ENCODE measurements at regions not wholly inside any gene's neighbourhood (a gene's known extent, or its start where the extent isn't known, plus 50 kb on each side); places are given as distances from the start of the nearest gene placed in this dataset.

GRCh38 chr7:68858497-68858896 is 739.8 kb upstream of the AUTS2 start:
- Histone ChIP-seq H3K4me3 (ENCODE audit: insufficient read depth, low read depth, low read length) (no peak overlapping the region), H3K27me3 (ENCODE audit: insufficient read depth, low read length) (no peaks in the 10 kb centered on the region), H4K20me1 (ENCODE audit: insufficient read depth, low read length) (no peaks in the 10 kb centered on the region), H3K9me3 (ENCODE audit: insufficient read depth, low read depth, low read length) (peaks cover 3% of the 10 kb centered on the region), H3K27ac (ENCODE audit: low read depth, low read length) (no peak overlapping the region), H3K36me3 (ENCODE audit: insufficient read depth, low read length) (no peaks in the 10 kb centered on the region), H3K4me2 (ENCODE audit: low read length) (no peak overlapping the region), H3K9ac (ENCODE audit: low read length) (no peak overlapping the region), H3K4me1 (ENCODE audit: insufficient read depth, low read length) (no peaks in the 10 kb centered on the region), H2AFZ (ENCODE audit: low read depth, low read length) (no peak overlapping the region), H3K79me2 (ENCODE audit: insufficient read depth, low read length) (no peaks in the 10 kb centered on the region)
- no peak overlapping the region for H3K4me3 Mint-ChIP-seq (ENCODE audit: unreplicated experiment)
- H3K4me1 Mint-ChIP-seq (ENCODE audit: low read depth, unreplicated experiment) = no peaks in the 10 kb centered on the region
- TF ChIP-seq CTCF (IDR thresholded peaks at IDR 0.05; ENCODE audit: insufficient read depth, low read depth, low read length) (no peak), EZH2 (IDR thresholded peaks at IDR 0.05; ENCODE audit: insufficient read depth, low read length) (no peak)
- H3K36me3 Mint-ChIP-seq (ENCODE audit: low read depth, unreplicated experiment) = no peaks in the 10 kb centered on the region
- peak; percentile 4 for DNase-seq (ENCODE audit: low read depth)
- no peak overlapping the region for H3K27ac Mint-ChIP-seq (ENCODE audit: unreplicated experiment)
- peaks cover 12% of the 10 kb centered on the region for H3K9me3 Mint-ChIP-seq (ENCODE audit: unreplicated experiment)
- no peak for FAIRE-seq
- H3K27me3 Mint-ChIP-seq (ENCODE audit: low read depth, unreplicated experiment) = no peaks in the 10 kb centered on the region

GRCh38 chr7:68861171-68861570 is 737.1 kb upstream of the AUTS2 start:
- Mint-ChIP-seq H3K36me3 (ENCODE audit: low read depth, unreplicated experiment) (no peaks in the 10 kb centered on the region), H3K27me3 (ENCODE audit: low read depth, unreplicated experiment) (no peaks in the 10 kb centered on the region), H3K9me3 (ENCODE audit: unreplicated experiment) (peaks cover 14% of the 10 kb centered on the region), H3K27ac (ENCODE audit: unreplicated experiment) (no peak overlapping the region), H3K4me3 (ENCODE audit: unreplicated experiment) (no peak overlapping the region), H3K4me1 (ENCODE audit: low read depth, unreplicated experiment) (no peaks in the 10 kb centered on the region)
- Histone ChIP-seq H3K9ac (ENCODE audit: low read length) (no peak overlapping the region), H3K27me3 (ENCODE audit: insufficient read depth, low read length) (no peaks in the 10 kb centered on the region), H3K27ac (ENCODE audit: low read depth, low read length) (no peak overlapping the region), H3K4me2 (ENCODE audit: low read length) (no peak overlapping the region), H3K4me1 (ENCODE audit: insufficient read depth, low read length) (no peaks in the 10 kb centered on the region), H4K20me1 (ENCODE audit: insufficient read depth, low read length) (no peaks in the 10 kb centered on the region), H3K36me3 (ENCODE audit: insufficient read depth, low read length) (no peaks in the 10 kb centered on the region), H3K9me3 (ENCODE audit: insufficient read depth, low read depth, low read length) (peaks cover 2% of the 10 kb centered on the region), H2AFZ (ENCODE audit: low read depth, low read length) (no peak overlapping the region), H3K79me2 (ENCODE audit: insufficient read depth, low read length) (no peaks in the 10 kb centered on the region), H3K4me3 (ENCODE audit: insufficient read depth, low read depth, low read length) (no peak overlapping the region)
- DNase-seq (ENCODE audit: low read depth) (no peak), FAIRE-seq (no peak)
- TF ChIP-seq CTCF (IDR thresholded peaks at IDR 0.05; ENCODE audit: insufficient read depth, low read depth, low read length) (no peak), EZH2 (IDR thresholded peaks at IDR 0.05; ENCODE audit: insufficient read depth, low read length) (no peak)

GRCh38 chr7:68862261-68862660 is 736.0 kb upstream of the AUTS2 start:
- Histone ChIP-seq H3K27ac (ENCODE audit: low read depth, low read length) (no peak overlapping the region), H3K27me3 (ENCODE audit: insufficient read depth, low read length) (no peaks in the 10 kb centered on the region), H3K9me3 (ENCODE audit: insufficient read depth, low read depth, low read length) (no peaks in the 10 kb centered on the region), H3K4me1 (ENCODE audit: insufficient read depth, low read length) (no peaks in the 10 kb centered on the region), H3K9ac (ENCODE audit: low read length) (no peak overlapping the region), H4K20me1 (ENCODE audit: insufficient read depth, low read length) (no peaks in the 10 kb centered on the region), H3K79me2 (ENCODE audit: insufficient read depth, low read length) (no peaks in the 10 kb centered on the region), H2AFZ (ENCODE audit: low read depth, low read length) (no peak overlapping the region), H3K36me3 (ENCODE audit: insufficient read depth, low read length) (no peaks in the 10 kb centered on the region), H3K4me2 (ENCODE audit: low read length) (no peak overlapping the region), H3K4me3 (ENCODE audit: insufficient read depth, low read depth, low read length) (no peak overlapping the region)
- Mint-ChIP-seq H3K9me3 (ENCODE audit: unreplicated experiment) (peaks cover 11% of the 10 kb centered on the region), H3K27me3 (ENCODE audit: low read depth, unreplicated experiment) (no peaks in the 10 kb centered on the region), H3K36me3 (ENCODE audit: low read depth, unreplicated experiment) (no peaks in the 10 kb centered on the region), H3K4me3 (ENCODE audit: unreplicated experiment) (no peak overlapping the region), H3K4me1 (ENCODE audit: low read depth, unreplicated experiment) (no peaks in the 10 kb centered on the region), H3K27ac (ENCODE audit: unreplicated experiment) (no peak overlapping the region)
- no peak for TF ChIP-seq CTCF (IDR thresholded peaks at IDR 0.05; ENCODE audit: insufficient read depth, low read depth, low read length)
- TF ChIP-seq EZH2 (IDR thresholded peaks at IDR 0.05; ENCODE audit: insufficient read depth, low read length) = no peak
- FAIRE-seq (no peak), DNase-seq (ENCODE audit: low read depth) (peak; percentile 6)

Data from astrocyte (in vitro differentiated cells and primary cell).